Hematopoietic multipotent progenitor cell treated with erythropoietin and hydrocortisone succinate and interleukin-3 and kit ligand, for 6 days (in vitro differentiated cells): ENCODE measurements at regions not wholly inside any gene's neighbourhood (a gene's known extent, or its start where the extent isn't known, plus 50 kb on each side); places are given as distances from the start of the nearest gene placed in this dataset.

Source experiments
- DNase-seq: peaks from one replicate; pipeline ENCODE4 v3.0.0-alpha.2; 2015

- no peak for DNase-seq
Observed at GRCh38 chr7:98514211-98515031, 102.7 kb upstream of the NPTX2 start.

- DNase-seq, result no peak
Observed at GRCh38 chr7:98511175-98511574, 105.9 kb upstream of the NPTX2 start.

GRCh38 chr7:98509836-98510235 is 107.2 kb upstream of the NPTX2 start:
- DNase-seq, result peak; percentile 11

- no peak for DNase-seq
Observed at GRCh38 chr7:98506471-98506870, 105.6 kb upstream of the BAIAP2L1 start.

GRCh38 chr7:98500764-98501163 is 99.9 kb upstream of the BAIAP2L1 start:
- no peak for DNase-seq

GRCh38 chr7:98496618-98497017 is 95.7 kb upstream of the BAIAP2L1 start:
- no peak for DNase-seq

- DNase-seq, result no peak
Observed at GRCh38 chr7:98495200-98495955, 94.5 kb upstream of the BAIAP2L1 start.

GRCh38 chr7:98493030-98493778 is 92.3 kb upstream of the BAIAP2L1 start:
- no peak for DNase-seq

- no peak for DNase-seq
Observed at GRCh38 chr7:98488167-98488566, 87.3 kb upstream of the BAIAP2L1 start.

GRCh38 chr7:98483964-98484545 is 83.2 kb upstream of the BAIAP2L1 start:
- no peak for DNase-seq

GRCh38 chr7:98483276-98483963 is 82.5 kb upstream of the BAIAP2L1 start:
- DNase-seq, result no peak

GRCh38 chr7:98479318-98479717 is 78.4 kb upstream of the BAIAP2L1 start:
- no peak for DNase-seq

- DNase-seq, result no peak
Observed at GRCh38 chr7:98475352-98475751, 74.5 kb upstream of the BAIAP2L1 start.

- no peak for DNase-seq
Observed at GRCh38 chr7:98474558-98474957, 73.7 kb upstream of the BAIAP2L1 start.

GRCh38 chr7:98472521-98472954 is 71.6 kb upstream of the BAIAP2L1 start:
- no peak for DNase-seq

GRCh38 chr7:98470485-98471240 is 69.8 kb upstream of the BAIAP2L1 start:
- peak; percentile 47 for DNase-seq

- DNase-seq, result no peak
Observed at GRCh38 chr7:98469088-98469487, 68.2 kb upstream of the BAIAP2L1 start.

GRCh38 chr7:98467570-98468312 is 66.9 kb upstream of the BAIAP2L1 start:
- no peak for DNase-seq

- no peak for DNase-seq
Observed at GRCh38 chr7:98465022-98465421, 64.1 kb upstream of the BAIAP2L1 start.

GRCh38 chr7:98464558-98464940 is 63.7 kb upstream of the BAIAP2L1 start:
- no peak for DNase-seq
